Sigmoid colon (tissue), 6 donors: ENCODE measurements at regions not wholly inside any gene's neighbourhood (a gene's known extent, or its start where the extent isn't known, plus 50 kb on each side); places are given as distances from the start of the nearest gene placed in this dataset.

ENCODE experiments used
- DNase-seq: peaks from one replicate; pipeline ENCODE4 v3.0.0-alpha.2; 2019
- H3K27ac ChIP-seq, 4 donors: fragments of 200-600 bp; sonication (generic); one replicate each; pipeline ENCODE4 v1.5.1; 2016 to 2019; ENCODE audit warnings: mild to moderate bottlenecking in 1 of 4
- H3K27me3 ChIP-seq, 3 donors: fragments of 200-600 bp; sonication (generic); one replicate each; pipeline ENCODE4 v1.5.1; 2019; ENCODE audit warnings: mild to moderate bottlenecking in 1 of 3
- H3K36me3 ChIP-seq, 4 donors: fragments of 200-600 bp; sonication (generic); one replicate each; pipeline ENCODE4 v1.5.1; 2016 to 2019
- H3K4me1 ChIP-seq, 4 donors: fragments of 200-600 bp; sonication (generic); one replicate each; pipeline ENCODE4 v1.5.1; 2017 to 2019
- H3K4me3 ChIP-seq, 4 donors: fragments of 200-600 bp; sonication (generic); one replicate each; pipeline ENCODE4 v1.5.1; 2017 to 2019; ENCODE audit warnings: mild to moderate bottlenecking in 2 of 4, moderate library complexity in 1 of 4
- H3K9me3 ChIP-seq, 4 donors: fragments of 200-600 bp in 3 of 4; sonication (generic) in 3 of 4; one replicate each; pipeline versions ENCODE4 v1.5.1 to v1.6.1; 2013 to 2019
- CTCF ChIP-seq, 4 experiments: fragments of 450-650 bp in 3 of 4; fragments of 200-600 bp in 1 of 4; IDR thresholded peaks; one replicate each; pipeline ENCODE4 v1.5.1; 2016 to 2019; ENCODE audit warnings: antibody characterized with exemption in 4 of 4, mild to moderate bottlenecking in 3 of 4, moderate library complexity in 2 of 4
- EP300 ChIP-seq, 4 donors: sonication (generic); formaldehyde crosslinking; IDR thresholded peaks; one replicate each; pipeline ENCODE4 v1.6.1; 2017; ENCODE audit warnings: antibody characterized with exemption in 4 of 4
- POLR2A ChIP-seq, 2 donors: fragments of 450-650 bp; IDR thresholded peaks; one replicate each; pipeline ENCODE4 v1.6.1; 2016; ENCODE audit warnings: antibody characterized with exemption in 2 of 2, mild to moderate bottlenecking in 2 of 2, moderate library complexity in 2 of 2
- POLR2AphosphoS5 ChIP-seq, 4 donors: sonication (generic); formaldehyde crosslinking; IDR thresholded peaks; one replicate each; pipeline ENCODE4 v1.6.1; 2017; ENCODE audit warnings: antibody characterized with exemption in 4 of 4
- WGBS, 2 donors: extraction: QIAGEN DNeasy Blood & Tissue Kit; methylation state at CpG; one replicate each; pipeline ENCODE4 v1.1.7; 2013; 5-methylcytosine and 5-hydroxymethylcytosine counted together
- intact Hi-C: fragments of 100-400 bp; cut with DNase I; formaldehyde crosslinking; loops from one replicate; pipeline ENCODE4 v1.15.1; 2023
- donor health status: healthy with polysubstance abuse.
- donor health status: healthy.

- WGBS, 2 donors = 69 to 81% methylated on average over 14 of the region's 14 CpGs
- Histone ChIP-seq H3K4me3 (no peak overlapping the region), H3K27ac (peak overlapping the region; percentile 7 to 97 (median 84)), H3K27me3 (peaks cover 0 to 6% (median 0%) of the 10 kb centered on the region in 3 donors), H3K4me1 (peaks cover 0 to 100% (median 94%) of the 10 kb centered on the region in 4 donors), H3K9me3 (no peaks in the 10 kb centered on the region), H3K36me3 (no peaks in the 10 kb centered on the region)
- no peak for TF ChIP-seq POLR2AphosphoS5 (IDR thresholded peaks at IDR 0.05)
- TF ChIP-seq EP300 (IDR thresholded peaks at IDR 0.05) = no peak
- no peak for TF ChIP-seq POLR2A (IDR thresholded peaks at IDR 0.05)
- no peak for TF ChIP-seq CTCF (IDR thresholded peaks at IDR 0.05)
- DNase-seq = no peak
- intact Hi-C loops = loop anchor here (10.0 kb wide), 1 partner anchor 237 kb away; the partner anchor contains the start of gene MRGBP
Observed at GRCh38 chr20:62557999-62558408, 82.2 kb upstream of the GATA5 start.

- 27 to 68% methylated on average over 17 of the region's 17 CpGs for WGBS, 2 donors
- intact Hi-C loops = loop anchor here (10.0 kb wide), 1 partner anchor 236 kb away; the partner anchor contains the start of gene MRGBP
- Histone ChIP-seq H3K36me3 (no peaks in the 10 kb centered on the region), H3K4me1 (peaks cover 0 to 92% (median 89%) of the 10 kb centered on the region in 4 donors), H3K9me3 (no peaks in the 10 kb centered on the region), H3K4me3 (no peak overlapping the region), H3K27ac (peak overlapping the region; percentile 7 to 97 (median 84)), H3K27me3 (no peaks in the 10 kb centered on the region)
- TF ChIP-seq EP300 (IDR thresholded peaks at IDR 0.05) (no peak), POLR2A (IDR thresholded peaks at IDR 0.05) (no peak), POLR2AphosphoS5 (IDR thresholded peaks at IDR 0.05) (peak in 1 of 4 donors; percentile 39), CTCF (IDR thresholded peaks at IDR 0.05) (no peak)
- peak; percentile 86 for DNase-seq
Observed at GRCh38 chr20:62558779-62559178, 83.0 kb upstream of the GATA5 start.

GRCh38 chr20:62560162-62560561 lies 82.1 kb upstream of the SLCO4A1 start:
- Histone ChIP-seq H3K27me3 (no peaks in the 10 kb centered on the region), H3K4me1 (peaks cover 0 to 80% (median 76%) of the 10 kb centered on the region in 4 donors), H3K4me3 (no peak overlapping the region), H3K27ac (peak overlapping the region in 3 of 4 donors; percentile 72 to 97 (median 95)), H3K36me3 (peaks cover 0 to 3% (median 1%) of the 10 kb centered on the region in 4 donors), H3K9me3 (no peaks in the 10 kb centered on the region)
- 65 to 75% methylated on average over 6 of the region's 6 CpGs for WGBS, 2 donors
- DNase-seq = no peak
- intact Hi-C loops = no loop called here
- TF ChIP-seq POLR2A (IDR thresholded peaks at IDR 0.05) (no peak), CTCF (IDR thresholded peaks at IDR 0.05) (no peak), EP300 (IDR thresholded peaks at IDR 0.05) (no peak), POLR2AphosphoS5 (IDR thresholded peaks at IDR 0.05) (no peak)

GRCh38 chr20:62561182-62561581 lies 81.1 kb upstream of the SLCO4A1 start:
- H3K4me1 ChIP-seq = peaks cover 0 to 78% (median 70%) of the 10 kb centered on the region in 4 donors
- no peak overlapping the region for H3K4me3 ChIP-seq
- H3K9me3 ChIP-seq = no peaks in the 10 kb centered on the region
- DNase-seq = no peak
- WGBS, 2 donors = 47 to 51% methylated on average over 15 of the region's 15 CpGs
- TF ChIP-seq EP300 (IDR thresholded peaks at IDR 0.05) = no peak
- TF ChIP-seq POLR2A (IDR thresholded peaks at IDR 0.05) = no peak
- TF ChIP-seq CTCF (IDR thresholded peaks at IDR 0.05) = no peak
- no peak for TF ChIP-seq POLR2AphosphoS5 (IDR thresholded peaks at IDR 0.05)
- peak overlapping the region in 3 of 4 donors; percentile 56 to 97 (median 95) for H3K27ac ChIP-seq
- intact Hi-C loops = no loop called here
- no peaks in the 10 kb centered on the region for H3K27me3 ChIP-seq
- H3K36me3 ChIP-seq = peaks cover 0 to 7% (median 2%) of the 10 kb centered on the region in 4 donors

- DNase-seq = no peak
- Histone ChIP-seq H3K27me3 (no peaks in the 10 kb centered on the region), H3K4me3 (no peak overlapping the region), H3K27ac (peak overlapping the region in 3 of 4 donors; percentile 56 to 97 (median 95)), H3K36me3 (peaks cover 0 to 7% (median 2%) of the 10 kb centered on the region in 4 donors), H3K9me3 (no peaks in the 10 kb centered on the region), H3K4me1 (peaks cover 0 to 78% (median 63%) of the 10 kb centered on the region in 4 donors)
- intact Hi-C loops = no loop called here
- TF ChIP-seq EP300 (IDR thresholded peaks at IDR 0.05) (no peak), POLR2AphosphoS5 (IDR thresholded peaks at IDR 0.05) (no peak), POLR2A (IDR thresholded peaks at IDR 0.05) (no peak), CTCF (IDR thresholded peaks at IDR 0.05) (no peak)
- WGBS, 2 donors = 35 to 41% methylated on average over 16 of the region's 16 CpGs
Observed at GRCh38 chr20:62561948-62562347, 80.4 kb upstream of the SLCO4A1 start.
